OCI-LY3 (cell line): ENCODE measurements at regions not wholly inside any gene's neighbourhood (a gene's known extent, or its start where the extent isn't known, plus 50 kb on each side); places are given as distances from the start of the nearest gene placed in this dataset.

Experiments used
- CTCF ChIP-seq: fragments of 200-600, 300-600 bp; sonication (generic); IDR thresholded peaks from 2 replicates; pipeline ENCODE4 v1.5.1; 2014; ENCODE audit warnings: antibody characterized with exemption, low read length, low read depth
- EZH2phosphoT487 ChIP-seq: fragments of 200-600 bp; shearing (Covaris generic); IDR thresholded peaks from 2 replicates; pipeline ENCODE4 v1.6.1; 2018; ENCODE audit warnings: antibody characterized with exemption, mixed run types, low read depth

GRCh38 chr9:89668216-89668865 is 63.5 kb downstream of the GADD45G start:
- TF ChIP-seq CTCF: no peak
- no peak for TF ChIP-seq EZH2phosphoT487
